BE2C (cell line): ENCODE measurements at regions not wholly inside any gene's neighbourhood (a gene's known extent, or its start where the extent isn't known, plus 50 kb on each side); places are given as distances from the start of the nearest gene placed in this dataset.

Experiments
- DNase-seq: peaks from one replicate; pipeline ENCODE4 v3.0.0-alpha.2; 2020
- H3K27me3 ChIP-seq: fragments of 250-450 bp; sonication (Bioruptor Pico); 2 replicates; pipeline ENCODE4 v1.5.1; 2020; ENCODE audit warnings: mild to moderate bottlenecking
- H3K36me3 ChIP-seq: fragments of 250-450 bp; sonication (Bioruptor Pico); 2 replicates; pipeline ENCODE4 v1.5.1; 2020; ENCODE audit warnings: mild to moderate bottlenecking
- H3K4me1 ChIP-seq: fragments of 250-450 bp; sonication (Bioruptor Pico); 2 replicates; pipeline ENCODE4 v1.5.1; 2020
- H3K4me3 ChIP-seq: 2 replicates; pipeline ENCODE4 v1.5.1; 2011; ENCODE audit warnings: low read depth, low read length
- H3K9me3 ChIP-seq: fragments of 250-450 bp; sonication (Bioruptor Pico); 2 replicates; pipeline ENCODE4 v1.5.1; 2020
- CTCF ChIP-seq: IDR thresholded peaks from 2 replicates; pipeline ENCODE4 v1.5.1; 2012; ENCODE audit warnings: mild to moderate bottlenecking, low read depth, low read length

- DNase-seq: no peak
- H3K9me3 ChIP-seq: no peaks in the 10 kb centered on the region
- no peaks in the 10 kb centered on the region for H3K27me3 ChIP-seq
- no peaks in the 10 kb centered on the region for H3K4me1 ChIP-seq
- TF ChIP-seq CTCF: no peak
- H3K4me3 ChIP-seq: no peak overlapping the region
- H3K36me3 ChIP-seq: no peaks in the 10 kb centered on the region
Measured at GRCh38 chr22:47445716-47446290, 683.4 kb downstream of the TBC1D22A start.

GRCh38 chr22:47445212-47445611 is 682.8 kb downstream of the TBC1D22A start:
- no peak overlapping the region for H3K4me3 ChIP-seq
- H3K27me3 ChIP-seq: no peaks in the 10 kb centered on the region
- TF ChIP-seq CTCF: no peak
- H3K9me3 ChIP-seq: no peaks in the 10 kb centered on the region
- no peak for DNase-seq
- H3K4me1 ChIP-seq: no peaks in the 10 kb centered on the region
- H3K36me3 ChIP-seq: no peaks in the 10 kb centered on the region

GRCh38 chr22:47444746-47445065 is 682.3 kb downstream of the TBC1D22A start:
- no peak for TF ChIP-seq CTCF
- Histone ChIP-seq H3K36me3 (no peaks in the 10 kb centered on the region), H3K27me3 (no peaks in the 10 kb centered on the region), H3K9me3 (no peaks in the 10 kb centered on the region), H3K4me1 (no peaks in the 10 kb centered on the region), H3K4me3 (no peak overlapping the region)
- no peak for DNase-seq

GRCh38 chr22:47443836-47444745 is 681.6 kb downstream of the TBC1D22A start:
- Histone ChIP-seq H3K27me3 (no peaks in the 10 kb centered on the region), H3K9me3 (no peaks in the 10 kb centered on the region), H3K36me3 (no peaks in the 10 kb centered on the region), H3K4me3 (no peak overlapping the region), H3K4me1 (no peaks in the 10 kb centered on the region)
- no peak for DNase-seq
- no peak for TF ChIP-seq CTCF

GRCh38 chr22:47442821-47443220 is 680.4 kb downstream of the TBC1D22A start:
- DNase-seq: no peak
- Histone ChIP-seq H3K4me3 (no peak overlapping the region), H3K27me3 (no peaks in the 10 kb centered on the region), H3K36me3 (no peaks in the 10 kb centered on the region), H3K4me1 (no peaks in the 10 kb centered on the region), H3K9me3 (no peaks in the 10 kb centered on the region)
- TF ChIP-seq CTCF: no peak

DNA sequence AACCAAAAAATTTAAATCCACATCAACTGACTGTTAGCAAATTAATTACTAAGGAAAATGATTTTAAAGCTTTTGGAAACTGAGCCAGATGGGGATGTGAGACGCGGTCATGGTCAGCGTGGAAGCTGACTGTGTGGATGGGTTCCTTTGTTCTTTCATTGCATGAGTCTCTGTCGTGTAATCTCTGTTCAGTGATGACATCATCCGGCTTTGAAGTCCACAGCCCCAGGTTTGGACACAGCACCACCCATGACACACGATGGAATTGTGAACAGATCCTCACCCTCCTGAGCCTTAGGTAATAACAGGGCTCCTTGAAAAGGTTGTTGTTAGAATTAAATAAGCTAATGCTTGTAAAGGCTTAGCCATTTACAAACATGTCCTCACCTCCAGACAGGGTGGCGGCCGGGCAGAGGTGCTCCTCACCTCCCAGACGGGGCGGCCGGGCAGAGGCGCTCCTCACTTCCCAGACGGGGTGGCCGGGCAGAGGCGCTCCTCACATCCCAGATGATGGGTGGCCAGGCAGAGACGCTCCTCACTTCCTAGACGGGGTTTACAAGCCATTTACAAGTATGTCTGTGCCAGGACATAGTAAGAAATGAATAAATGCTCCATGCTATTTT is 677.3 kb downstream of the TBC1D22A start:
- Histone ChIP-seq H3K27me3 (no peaks in the 10 kb centered on the region), H3K4me1 (no peaks in the 10 kb centered on the region), H3K9me3 (no peaks in the 10 kb centered on the region), H3K4me3 (no peak overlapping the region), H3K36me3 (no peaks in the 10 kb centered on the region)
- no peak for DNase-seq
- TF ChIP-seq CTCF: no peak
